Osteocyte (in vitro differentiated cells): ENCODE measurements at regions not wholly inside any gene's neighbourhood (a gene's known extent, or its start where the extent isn't known, plus 50 kb on each side); places are given as distances from the start of the nearest gene placed in this dataset.

Experiments used
- DNase-seq: peaks from one replicate; pipeline ENCODE4 v3.0.0; 2021; ENCODE audit warnings: mixed read lengths; ENCODE audit not compliant: unreplicated experiment; ENCODE audit errors: extremely low spot score
- H3K27ac Mint-ChIP-seq: one replicate; pipeline ENCODE4 v1.8.0; 2021; ENCODE audit warnings: mild to moderate bottlenecking, mixed read lengths; ENCODE audit not compliant: unreplicated experiment
- H3K27me3 Mint-ChIP-seq: one replicate; pipeline ENCODE4 v1.8.0; 2021; ENCODE audit warnings: mixed read lengths; ENCODE audit not compliant: unreplicated experiment
- H3K36me3 Mint-ChIP-seq: one replicate; pipeline ENCODE4 v1.8.0; 2021; ENCODE audit warnings: mixed read lengths; ENCODE audit not compliant: unreplicated experiment
- H3K4me1 Mint-ChIP-seq: one replicate; pipeline ENCODE4 v1.8.0; 2021; ENCODE audit warnings: mixed read lengths; ENCODE audit not compliant: unreplicated experiment
- H3K4me3 Mint-ChIP-seq: one replicate; pipeline ENCODE4 v1.8.0; 2021; ENCODE audit warnings: mild to moderate bottlenecking, moderate library complexity, mixed read lengths; ENCODE audit not compliant: unreplicated experiment
- H3K9me3 Mint-ChIP-seq: one replicate; pipeline ENCODE4 v1.8.0; 2021; ENCODE audit warnings: mixed read lengths; ENCODE audit not compliant: unreplicated experiment
- CTCF ChIP-seq: fragments of 200-600 bp; sonication (generic); IDR thresholded peaks from 2 replicates; pipeline ENCODE4 v1.5.0; 2021; ENCODE audit warnings: antibody characterized with exemption, mild to moderate bottlenecking, moderate library complexity

DNA sequence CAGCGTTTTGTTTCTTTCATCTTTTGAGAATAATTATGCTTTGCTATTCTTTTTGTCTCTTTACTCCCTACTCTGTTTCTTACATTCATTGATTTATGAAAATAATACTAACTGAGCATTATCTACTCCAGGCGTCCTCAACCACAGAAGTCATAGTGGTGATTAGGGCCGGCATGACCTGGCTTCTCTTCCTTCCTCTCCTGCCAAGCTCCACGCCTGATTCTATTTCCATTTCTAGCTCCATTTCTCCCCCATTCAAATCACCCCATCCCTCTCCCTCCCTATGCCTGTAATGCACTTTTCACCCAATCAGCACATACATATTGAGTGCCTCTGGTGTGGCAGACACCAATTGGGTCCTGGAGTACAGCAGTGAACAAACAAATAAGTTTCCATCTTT, 183.2 kb upstream of the GPR12 start:
- TF ChIP-seq CTCF = no peak
- Mint-ChIP-seq H3K36me3 (no peaks in the 10 kb centered on the region), H3K27ac (no peak overlapping the region), H3K4me3 (no peak overlapping the region), H3K27me3 (peaks cover 54% of the 10 kb centered on the region), H3K4me1 (no peaks in the 10 kb centered on the region), H3K9me3 (no peaks in the 10 kb centered on the region)
- DNase-seq = no peak

DNA sequence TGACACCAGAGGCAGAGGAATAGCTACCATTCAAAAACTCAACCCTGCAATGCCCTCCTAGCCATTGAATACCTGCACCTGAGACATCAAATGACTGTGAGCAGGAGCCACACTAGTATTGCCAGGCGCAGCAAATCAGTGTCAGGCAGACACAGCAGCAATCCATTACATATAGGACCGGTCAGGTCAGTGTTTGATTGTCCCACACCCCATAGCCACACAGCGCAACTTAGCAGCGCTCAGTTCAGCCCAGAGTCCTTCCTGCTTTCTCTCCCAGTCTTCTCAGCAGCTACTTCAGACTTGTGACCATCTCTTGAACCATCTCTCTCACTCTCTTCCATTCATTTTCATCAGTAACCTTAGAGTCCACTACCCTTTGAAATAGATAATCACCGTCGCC, 181.6 kb upstream of the GPR12 start:
- H3K27ac Mint-ChIP-seq = no peak overlapping the region
- H3K36me3 Mint-ChIP-seq = no peaks in the 10 kb centered on the region
- no peak for DNase-seq
- H3K27me3 Mint-ChIP-seq = peaks cover 54% of the 10 kb centered on the region
- no peak overlapping the region for H3K4me3 Mint-ChIP-seq
- no peaks in the 10 kb centered on the region for H3K4me1 Mint-ChIP-seq
- TF ChIP-seq CTCF = no peak
- H3K9me3 Mint-ChIP-seq = no peaks in the 10 kb centered on the region

- H3K4me3 Mint-ChIP-seq = no peak overlapping the region
- no peaks in the 10 kb centered on the region for H3K36me3 Mint-ChIP-seq
- no peak for DNase-seq
- H3K27ac Mint-ChIP-seq = no peak overlapping the region
- TF ChIP-seq CTCF = no peak
- H3K4me1 Mint-ChIP-seq = no peaks in the 10 kb centered on the region
- H3K27me3 Mint-ChIP-seq = peaks cover 54% of the 10 kb centered on the region
- no peaks in the 10 kb centered on the region for H3K9me3 Mint-ChIP-seq
Measured at GRCh38 chr13:26941345-26942174, 181.0 kb upstream of the GPR12 start.

- Mint-ChIP-seq H3K4me3 (no peak overlapping the region), H3K36me3 (no peaks in the 10 kb centered on the region), H3K27me3 (peaks cover 13% of the 10 kb centered on the region), H3K4me1 (peaks cover 5% of the 10 kb centered on the region), H3K9me3 (no peaks in the 10 kb centered on the region), H3K27ac (no peak overlapping the region)
- no peak for TF ChIP-seq CTCF
- DNase-seq = no peak
Measured at GRCh38 chr13:26934096-26934495, 173.5 kb upstream of the GPR12 start.

DNA sequence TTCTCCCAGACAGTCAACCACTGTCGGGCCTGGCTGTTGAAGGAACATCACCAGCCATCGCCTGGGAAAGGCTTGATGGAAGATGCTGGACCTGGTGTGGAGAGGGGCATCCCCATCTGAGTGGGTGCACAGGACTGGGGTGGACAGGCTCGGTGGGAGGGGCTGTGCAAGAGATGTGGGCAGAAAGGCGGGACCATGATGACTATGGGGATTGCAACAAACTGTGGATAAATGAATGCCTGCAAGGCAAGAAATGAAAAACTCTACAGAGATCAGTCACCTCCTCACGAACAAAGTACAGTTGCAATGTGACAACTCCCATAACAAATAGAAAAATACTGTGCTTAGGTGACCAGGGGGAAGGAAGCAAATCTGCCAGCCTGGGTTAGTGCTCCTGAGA, 171.9 kb upstream of the GPR12 start:
- Mint-ChIP-seq H3K36me3 (no peaks in the 10 kb centered on the region), H3K27ac (no peak overlapping the region), H3K27me3 (peaks cover 26% of the 10 kb centered on the region), H3K4me3 (no peak overlapping the region), H3K9me3 (no peaks in the 10 kb centered on the region), H3K4me1 (peaks cover 5% of the 10 kb centered on the region)
- no peak for DNase-seq
- TF ChIP-seq CTCF = no peak
